ENCODE measurements at regions not wholly inside any gene's neighbourhood (a gene's known extent, or its start where the extent isn't known, plus 50 kb on each side); places are given as distances from the start of the nearest gene placed in this dataset.

DNA sequence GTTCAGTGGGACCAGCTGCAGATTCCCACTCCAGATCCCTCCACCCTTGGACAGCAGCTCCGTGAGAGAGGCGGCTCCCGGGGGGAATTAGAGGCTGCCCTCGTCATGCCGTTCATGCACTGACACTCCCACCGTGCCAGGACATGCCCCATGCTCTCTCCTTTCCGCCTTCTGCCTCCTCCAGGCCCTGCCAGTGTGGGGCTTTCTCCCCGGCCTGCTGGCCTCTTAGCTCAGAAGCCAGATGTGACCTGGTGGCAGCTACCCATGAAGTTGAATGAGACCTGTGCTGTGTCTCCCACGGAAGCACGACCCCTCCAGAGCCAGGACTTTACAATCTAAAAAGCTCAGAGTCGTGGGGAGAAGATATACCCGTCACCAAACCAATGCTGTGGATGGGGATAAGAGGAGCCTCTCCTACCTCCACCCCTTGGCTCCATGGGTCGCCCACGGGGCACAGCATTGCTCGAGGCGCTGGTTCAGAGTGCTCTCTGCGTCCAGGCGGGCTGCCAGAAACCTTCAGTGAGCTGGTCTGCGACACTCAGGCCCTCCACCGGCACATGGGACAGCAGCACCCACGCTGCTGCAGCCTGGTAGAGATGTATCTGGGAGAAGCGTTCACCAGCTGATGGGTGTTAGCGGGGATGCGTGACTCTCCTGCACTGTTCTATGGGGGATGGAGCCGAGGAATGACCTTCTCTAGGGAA is 111.0 kb upstream of the GPC1 start:
- H2AFZ ChIP-seq (ENCODE audit: low read depth, low read length): no peak overlapping the region
- FAIRE-seq (no peak), DNase-seq (ENCODE audit: low read depth) (no peak)
- peaks cover 29% of the 10 kb centered on the region for H3K4me1 ChIP-seq (ENCODE audit: insufficient read depth, low read length)
- no peaks in the 10 kb centered on the region for H3K36me3 ChIP-seq (ENCODE audit: insufficient read depth, low read length)
- H3K9me3 Mint-ChIP-seq (ENCODE audit: unreplicated experiment): peaks cover 8% of the 10 kb centered on the region
- no peaks in the 10 kb centered on the region for H3K27me3 ChIP-seq (ENCODE audit: insufficient read depth, low read length)
- no peaks in the 10 kb centered on the region for H4K20me1 ChIP-seq (ENCODE audit: insufficient read depth, low read length)
- no peak for TF ChIP-seq CTCF (IDR thresholded peaks at IDR 0.05; ENCODE audit: insufficient read depth, low read depth, low read length)
- no peak for TF ChIP-seq EZH2 (IDR thresholded peaks at IDR 0.05; ENCODE audit: insufficient read depth, low read length)
- H3K79me2 ChIP-seq (ENCODE audit: insufficient read depth, low read length): no peaks in the 10 kb centered on the region
- no peak overlapping the region for H3K27ac Mint-ChIP-seq (ENCODE audit: unreplicated experiment)
- H3K27me3 Mint-ChIP-seq (ENCODE audit: low read depth, unreplicated experiment): peaks cover 29% of the 10 kb centered on the region
- no peak overlapping the region for H3K9ac ChIP-seq (ENCODE audit: low read length)
- no peak overlapping the region for H3K27ac ChIP-seq (ENCODE audit: low read depth, low read length)
- H3K4me3 ChIP-seq (ENCODE audit: insufficient read depth, low read depth, low read length): no peak overlapping the region
- no peak overlapping the region for H3K4me2 ChIP-seq (ENCODE audit: low read length)
- no peaks in the 10 kb centered on the region for H3K9me3 ChIP-seq (ENCODE audit: insufficient read depth, low read depth, low read length)
- H3K4me1 Mint-ChIP-seq (ENCODE audit: low read depth, unreplicated experiment): peaks cover 18% of the 10 kb centered on the region
- H3K36me3 Mint-ChIP-seq (ENCODE audit: low read depth, unreplicated experiment): no peaks in the 10 kb centered on the region
- no peak overlapping the region for H3K4me3 Mint-ChIP-seq (ENCODE audit: unreplicated experiment)

- no peak overlapping the region for H3K4me3 Mint-ChIP-seq (ENCODE audit: unreplicated experiment)
- no peak for FAIRE-seq
These were observed 110.2 kb upstream of the GPC1 start for GRCh38 chr2:240325016-240326007.

More at GRCh38 chr2:240325016-240326007, 110.2 kb upstream of the GPC1 start:
- no peak overlapping the region for H3K9ac ChIP-seq (ENCODE audit: low read length)
- no peaks in the 10 kb centered on the region for H3K27me3 ChIP-seq (ENCODE audit: insufficient read depth, low read length)
- no peak overlapping the region for H3K27ac ChIP-seq (ENCODE audit: low read depth, low read length)
- H3K4me3 ChIP-seq (ENCODE audit: insufficient read depth, low read depth, low read length): no peak overlapping the region
- DNase-seq (ENCODE audit: low read depth): no peak
- H3K4me2 ChIP-seq (ENCODE audit: low read length): peak overlapping the region; percentile 6
- peaks cover 8% of the 10 kb centered on the region for H3K9me3 Mint-ChIP-seq (ENCODE audit: unreplicated experiment)
- TF ChIP-seq CTCF (IDR thresholded peaks at IDR 0.05; ENCODE audit: insufficient read depth, low read depth, low read length): no peak
- no peak for TF ChIP-seq EZH2 (IDR thresholded peaks at IDR 0.05; ENCODE audit: insufficient read depth, low read length)
- H3K27ac Mint-ChIP-seq (ENCODE audit: unreplicated experiment): no peak overlapping the region
- no peaks in the 10 kb centered on the region for H3K36me3 ChIP-seq (ENCODE audit: insufficient read depth, low read length)
- H3K4me1 Mint-ChIP-seq (ENCODE audit: low read depth, unreplicated experiment): peaks cover 18% of the 10 kb centered on the region
- peaks cover 21% of the 10 kb centered on the region for H3K4me1 ChIP-seq (ENCODE audit: insufficient read depth, low read length)
- no peaks in the 10 kb centered on the region for H3K36me3 Mint-ChIP-seq (ENCODE audit: low read depth, unreplicated experiment)
- H3K27me3 Mint-ChIP-seq (ENCODE audit: low read depth, unreplicated experiment): peaks cover 29% of the 10 kb centered on the region
- no peak overlapping the region for H2AFZ ChIP-seq (ENCODE audit: low read depth, low read length)
- no peaks in the 10 kb centered on the region for H3K9me3 ChIP-seq (ENCODE audit: insufficient read depth, low read depth, low read length)
- H4K20me1 ChIP-seq (ENCODE audit: insufficient read depth, low read length): no peaks in the 10 kb centered on the region
- H3K79me2 ChIP-seq (ENCODE audit: insufficient read depth, low read length): no peaks in the 10 kb centered on the region

Measured in astrocyte (in vitro differentiated cells and primary cell).